ENCODE measurements at regions not wholly inside any gene's neighbourhood (a gene's known extent, or its start where the extent isn't known, plus 50 kb on each side); places are given as distances from the start of the nearest gene placed in this dataset.

DNA sequence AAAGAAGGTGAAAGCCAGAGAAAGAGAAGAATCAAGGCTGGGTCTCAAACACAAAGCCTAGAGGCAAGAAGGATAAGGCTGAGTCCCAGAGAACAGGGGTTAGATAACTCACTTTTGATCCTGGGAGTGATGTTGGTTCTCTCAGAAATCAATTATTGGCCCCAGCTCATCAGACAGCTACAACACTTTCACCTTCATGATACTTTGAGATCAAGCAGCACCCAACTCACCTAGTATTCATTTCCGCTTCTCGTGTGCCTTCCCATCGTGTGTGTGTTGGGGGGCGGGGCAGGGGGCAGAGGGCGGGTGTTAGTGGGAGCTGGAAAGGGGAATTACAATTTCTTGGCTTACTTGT, 92.2 kb upstream of the RAD23B start (continued):
- TF ChIP-seq ZNF274 (IDR thresholded peaks at IDR 0.05; ENCODE audit: borderline replicate concordance, extremely low read depth, low read length) (no peak), CTCF (IDR thresholded peaks at IDR 0.05; ENCODE audit: control extremely low read depth in 1 of 3, insufficient read depth in 1 of 3, low read depth in 1 of 3, low read length in 3 of 3) (no peak), POLR2AphosphoS5 (IDR thresholded peaks at IDR 0.05; ENCODE audit: low read depth, low read length) (no peak), POLR2A (IDR thresholded peaks at IDR 0.05; ENCODE audit: control extremely low read depth in 1 of 2, low read depth in 2 of 2, low read length in 2 of 2) (no peak), PHF8 (conservative IDR thresholded peaks at IDR 0.05; ENCODE audit: low read depth, low read length) (no peak)
